H1 (cell line): ENCODE measurements at regions not wholly inside any gene's neighbourhood (a gene's known extent, or its start where the extent isn't known, plus 50 kb on each side); places are given as distances from the start of the nearest gene placed in this dataset.

ENCODE experiments used
- RFX5 ChIP-seq: IDR thresholded peaks from 2 replicates; pipeline ENCODE4 v1.6.1; 2011; ENCODE audit warnings: low read depth, low read length, improper control_type of control experiment, borderline replicate concordance
- RNF2 ChIP-seq: fragments of 200-900, 300-1000 bp; sonication (generic); IDR thresholded peaks from 2 replicates; pipeline ENCODE4 v1.7.1; 2016; ENCODE audit warnings: borderline replicate concordance, low read depth, mild to moderate bottlenecking, antibody characterized with exemption, low read length; ENCODE audit not compliant: poor library complexity, severe bottlenecking; ENCODE audit errors: missing control alignments

- TF ChIP-seq RFX5 (no peak), RNF2 (no peak)
These were observed 56.6 kb downstream of the OTOR start for GRCh38 chr20:16804793-16805187.
